HepG2 (cell line): ENCODE measurements at regions not wholly inside any gene's neighbourhood (a gene's known extent, or its start where the extent isn't known, plus 50 kb on each side); places are given as distances from the start of the nearest gene placed in this dataset.

Experiments
- ATAC-seq: fragments of 200-7000 bp; cut with Tn5 transposase; 3 replicates; pipeline ENCODE4 v1.9.1; 2020; ENCODE audit warnings: mild to moderate bottlenecking, moderate library complexity
- BruUV-seq: library from RNA; stranded (reverse); fragments of 400-500 nt; replicated peaks from 2 replicates; lab custom pipeline; 2021; lab: Mats Ljungman, UMichigan
- CTCF ChIA-PET: fragments of 300-600 bp; formaldehyde crosslinking; extraction: SDS; loops from one replicate; lab custom pipeline; 2021; ENCODE audit warnings: low total read pairs, inconsistent platforms, low intra/inter-chr PET ratio; lab: Yijun Ruan, JAX
- POLR2A ChIA-PET: fragments of 350-600 bp; sonication (Branson Sonifier 250); formaldehyde crosslinking; loops from one replicate; lab custom pipeline; 2020; ENCODE audit warnings: antibody characterized with exemption, inconsistent platforms; lab: Yijun Ruan, JAX
- DNase-seq: peaks from one replicate; pipeline ENCODE4 v3.0.0-alpha.2; 2015; ENCODE audit warnings: low spot score
- FAIRE-seq: peaks from 3 replicates; lab custom pipeline; 2011; peaks lifted over from hg19 to GRCh38; lab: Jason Lieb, UNC
- H2AFZ ChIP-seq: one replicate; pipeline ENCODE4 v1.6.1; 2011; ENCODE audit warnings: low read length, inconsistent platforms
- H3K27ac ChIP-seq: fragments of 300-600 bp; 3 replicates; pipeline ENCODE4 v1.8.0; 2011; ENCODE audit warnings: mixed run types, mild to moderate bottlenecking, mixed read lengths, low read length, inconsistent platforms; ENCODE audit not compliant: insufficient read depth; ENCODE audit errors: extremely low read length
- H3K27me3 ChIP-seq, 2 experiments: fragments of 200-600 bp in 1 of 2; 2 replicates in 1 of 2; 3 replicates in 1 of 2; pipeline versions ENCODE4 v1.6.0 to v1.8.0; 2011; ENCODE audit warnings: low read length in 2 of 2, mild to moderate bottlenecking in 2 of 2, moderate library complexity in 2 of 2, inconsistent platforms in 1 of 2; ENCODE audit not compliant: insufficient read depth in 2 of 2, control insufficient read depth in 1 of 2
- H3K36me3 ChIP-seq, 2 experiments: fragments of 200-600 bp in 1 of 2; replicated peaks in 1 of 2; 2 replicates in 1 of 2; 3 replicates in 1 of 2; pipeline versions ENCODE4 v1.5.1 to v1.8.0; 2011; ENCODE audit warnings: low read length in 2 of 2, inconsistent platforms in 1 of 2; ENCODE audit not compliant: insufficient read depth in 2 of 2, control insufficient read depth in 1 of 2
- H3K4me1 ChIP-seq: 2 replicates; pipeline ENCODE4 v1.5.1; 2012; ENCODE audit warnings: low read length, inconsistent platforms; ENCODE audit not compliant: insufficient read depth
- H3K4me2 ChIP-seq: 2 replicates; pipeline ENCODE4 v1.6.0; 2011; ENCODE audit warnings: low read depth, low read length, inconsistent platforms
- H3K4me3 ChIP-seq, 3 experiments: fragments of 200-600 bp in 1 of 3; sonication (generic), shearing (Covaris generic) in 1 of 3; replicated peaks in 1 of 3; 2 replicates each; pipeline ENCODE4 v1.5.1; 2011 to 2016; ENCODE audit warnings: low read length in 3 of 3, inconsistent platforms in 2 of 3, low read depth in 2 of 3, mild to moderate bottlenecking in 2 of 3, control low read depth in 1 of 3, mixed read lengths in 1 of 3; ENCODE audit not compliant: insufficient read depth in 1 of 3
- H3K79me2 ChIP-seq: one replicate; pipeline ENCODE4 v1.6.1; 2011; ENCODE audit warnings: low read length, inconsistent platforms; ENCODE audit not compliant: insufficient read depth
- H3K9ac ChIP-seq: 2 replicates; pipeline ENCODE4 v1.6.0; 2011; ENCODE audit warnings: mild to moderate bottlenecking, low read depth, low read length, inconsistent platforms; ENCODE audit not compliant: insufficient read depth
- H3K9me3 ChIP-seq: 2 replicates; pipeline ENCODE4 v1.5.1; 2012; ENCODE audit warnings: mild to moderate bottlenecking, low read length
- H4K20me1 ChIP-seq: 2 replicates; pipeline ENCODE4 v1.6.0; 2011; ENCODE audit warnings: inconsistent platforms, mild to moderate bottlenecking, low read length, moderate library complexity; ENCODE audit not compliant: insufficient read depth
- ATF7 ChIP-seq, 2 experiments: fragments of 450-650 bp in 1 of 2; sonication (generic) in 1 of 2; formaldehyde crosslinking in 1 of 2; IDR thresholded peaks; 2 replicates each; pipeline versions ENCODE4 v1.4.0 to v1.6.1; 2016 to 2020; ENCODE audit warnings: antibody characterized with exemption in 1 of 2, mild to moderate bottlenecking in 1 of 2, missing genetic modification reagents in 1 of 2
- BRD4 ChIP-seq: sonication (generic); formaldehyde crosslinking; IDR thresholded peaks from 2 replicates; pipeline ENCODE4 v1.4.0; 2020; ENCODE audit warnings: missing genetic modification reagents
- GFI1 ChIP-seq: sonication (generic); formaldehyde crosslinking; IDR thresholded peaks from 2 replicates; pipeline ENCODE4 v1.5.0; 2020; ENCODE audit warnings: missing genetic modification reagents, mild to moderate bottlenecking, borderline replicate concordance
- HNF4G ChIP-seq, 2 experiments: sonication (generic) in 1 of 2; formaldehyde crosslinking in 1 of 2; IDR thresholded peaks; 2 replicates each; pipeline versions ENCODE4 v1.4.0 to v1.6.1; 2011 to 2020; ENCODE audit warnings: borderline replicate concordance in 2 of 2, low read depth in 2 of 2, mild to moderate bottlenecking in 2 of 2, low read length in 1 of 2, missing genetic modification reagents in 1 of 2, moderate library complexity in 1 of 2
- HNRNPUL1 ChIP-seq: fragments of 200-400 bp; formaldehyde crosslinking; IDR thresholded peaks from 2 replicates; pipeline ENCODE4 v1.6.1; 2017; ENCODE audit warnings: low read depth, mild to moderate bottlenecking, low read length, moderate library complexity
- IRF9 ChIP-seq: sonication (generic); formaldehyde crosslinking; IDR thresholded peaks from 2 replicates; pipeline ENCODE4 v1.8.0; 2022; ENCODE audit warnings: missing genetic modification reagents, mild to moderate bottlenecking, borderline replicate concordance
- POLR2A ChIP-seq, 2 experiments: IDR thresholded peaks; 2 replicates each; pipeline ENCODE4 v1.6.1; 2011; ENCODE audit warnings: low read depth in 2 of 2, low read length in 2 of 2, mild to moderate bottlenecking in 1 of 2, moderate library complexity in 1 of 2; ENCODE audit not compliant: insufficient read depth in 1 of 2
- ZBTB10 ChIP-seq: sonication (generic); formaldehyde crosslinking; IDR thresholded peaks from 2 replicates; pipeline ENCODE4 v1.4.0; 2020; ENCODE audit warnings: missing genetic modification reagents, borderline replicate concordance
- ZFP1 ChIP-seq: IDR thresholded peaks from 2 replicates; pipeline ENCODE4 v1.6.1; 2016
- ZNF142 ChIP-seq: sonication (generic); formaldehyde crosslinking; IDR thresholded peaks from 2 replicates; pipeline ENCODE4 v1.4.0; 2020; ENCODE audit warnings: missing genetic modification reagents
- ZNF570 ChIP-seq: sonication (generic); formaldehyde crosslinking; IDR thresholded peaks from 2 replicates; pipeline ENCODE4 v1.4.0; 2020; ENCODE audit warnings: mild to moderate bottlenecking, missing genetic modification reagents, borderline replicate concordance
- WGBS: methylation state at CpG from one replicate; pipeline ENCODE4 v1.1.6; 2017; ENCODE audit warnings: low lambda C conversion rate; 5-methylcytosine and 5-hydroxymethylcytosine counted together
- in situ Hi-C: cut with HindIII; loops from 2 replicates; pipeline ENCODE4 v1.10.0; 2017; ENCODE audit warnings: low pct_unique_long_range_greater_than_20kb; ENCODE audit not compliant: extremely low pct_ligation_motif_present
- intact Hi-C: fragments of 100-400 bp; cut with micrococcal nuclease; formaldehyde crosslinking; loops from one replicate; pipeline ENCODE4 v1.10.0; 2022; ENCODE audit not compliant: unreplicated experiment

GRCh38 chr18:41126541-41127235 is 828.3 kb upstream of the PIK3C3 start:
- Histone ChIP-seq H2AFZ (no peak overlapping the region), H3K4me2 (no peak overlapping the region), H3K79me2 (no peaks in the 10 kb centered on the region), H3K4me1 (no peaks in the 10 kb centered on the region), H3K27me3 (no peaks in the 10 kb centered on the region), H3K9me3 (no peaks in the 10 kb centered on the region), H3K36me3 (no peaks in the 10 kb centered on the region), H4K20me1 (no peaks in the 10 kb centered on the region), H3K9ac (no peak overlapping the region), H3K27ac (no peak overlapping the region), H3K4me3 (no peak overlapping the region)
- CTCF ChIA-PET: no interaction called here
- no TSS peak for BruUV-seq
- in situ Hi-C loops (no loop called here), intact Hi-C loops (no loop called here)
- POLR2A ChIA-PET: no interaction called here
- TF ChIP-seq HNRNPUL1: no peak
- no peak for TF ChIP-seq ZNF570
- TF ChIP-seq ZFP1: no peak
- no peak for TF ChIP-seq ZBTB10 (CRISPR knock-in tag)
- TF ChIP-seq HNF4G (IDR thresholded peaks at IDR 0.05; ENCODE audit: borderline replicate concordance, low read depth, low read length): no peak
- TF ChIP-seq HNF4G (CRISPR knock-in tag; IDR thresholded peaks at IDR 0.05; ENCODE audit: borderline replicate concordance, low read depth): no peak
- TF ChIP-seq POLR2A (IDR thresholded peaks at IDR 0.05; ENCODE audit: insufficient read depth in 1 of 2, low read depth in 2 of 2, low read length in 2 of 2): no peak
- no peak for TF ChIP-seq ZNF142
- TF ChIP-seq BRD4: no peak
- TF ChIP-seq IRF9 (CRISPR knock-in tag): no peak
- TF ChIP-seq ATF7 (IDR thresholded peaks at IDR 0.05): no peak
- TF ChIP-seq ATF7 (CRISPR knock-in tag; IDR thresholded peaks at IDR 0.05): no peak
- no peak for TF ChIP-seq GFI1 (CRISPR knock-in tag)
- FAIRE-seq (no peak), ATAC-seq (no peak), DNase-seq (no peak)
- 0% methylated on average over 2 of the region's 2 CpGs for WGBS
